ENCODE measurements at regions not wholly inside any gene's neighbourhood (a gene's known extent, or its start where the extent isn't known, plus 50 kb on each side); places are given as distances from the start of the nearest gene placed in this dataset.

- in situ Hi-C loops (cut with MboI) = no loop called here
- Histone ChIP-seq H3K4me3 (no peak overlapping the region), H3K4me1 (ENCODE audit: control insufficient read depth, insufficient read depth, low read length) (no peaks in the 10 kb centered on the region), H4K20me1 (ENCODE audit: control insufficient read depth, insufficient read depth) (no peaks in the 10 kb centered on the region), H3K4me2 (ENCODE audit: control insufficient read depth, insufficient read depth) (no peak overlapping the region), H3K27me3 (replicated peaks in 1 of 2; ENCODE audit: control insufficient read depth in 2 of 2, insufficient read depth in 2 of 2, low read length in 1 of 2) (no peaks in the 10 kb centered on the region), H2AFZ (ENCODE audit: control insufficient read depth, low read depth, low read length) (no peak overlapping the region), H3K79me2 (ENCODE audit: control insufficient read depth, insufficient read depth, low read length) (no peaks in the 10 kb centered on the region), H3K9ac (ENCODE audit: control insufficient read depth, insufficient read depth, low read length) (no peak overlapping the region), H3K36me3 (ENCODE audit: control insufficient read depth in 2 of 2, insufficient read depth in 2 of 2, low read length in 1 of 2) (no peaks in the 10 kb centered on the region), H3K9me3 (replicated peaks; ENCODE audit: control insufficient read depth, insufficient read depth, low read length) (no peaks in the 10 kb centered on the region), H3K27ac (ENCODE audit: control insufficient read depth, insufficient read depth) (no peak overlapping the region)
- TF ChIP-seq NR2C2 (IDR thresholded peaks at IDR 0.05; ENCODE audit: borderline replicate concordance, control insufficient read depth, insufficient read length, low read depth) (no peak), DPF2 (IDR thresholded peaks at IDR 0.05) (no peak), ZSCAN29 (IDR thresholded peaks at IDR 0.05) (no peak), CTCF (IDR thresholded peaks at IDR 0.05 in 2 of 3, conservative IDR thresholded peaks at IDR 0.05 in 1 of 3; ENCODE audit: control insufficient read depth in 2 of 3, extremely low read depth in 1 of 3, insufficient read depth in 1 of 3, low read depth in 3 of 3, low read length in 3 of 3) (no peak), NFIC (IDR thresholded peaks at IDR 0.05; ENCODE audit: low read depth, low read length) (no peak), ZNF24 (IDR thresholded peaks at IDR 0.05) (no peak), CEBPB (IDR thresholded peaks at IDR 0.05; ENCODE audit: borderline replicate concordance in 1 of 2, low read depth in 2 of 2, low read length in 2 of 2) (no peak), MXI1 (IDR thresholded peaks at IDR 0.05; ENCODE audit: low read depth, low read length) (no peak), REST (IDR thresholded peaks at IDR 0.05; ENCODE audit: low read depth, low read length) (no peak), IRF4 (IDR thresholded peaks at IDR 0.05; ENCODE audit: low read depth, low read length) (no peak), IKZF1 (conservative IDR thresholded peaks at IDR 0.05) (no peak), NBN (IDR thresholded peaks at IDR 0.05) (no peak), TBL1XR1 (IDR thresholded peaks at IDR 0.05; ENCODE audit: low read depth, low read length) (no peak), TAF1 (IDR thresholded peaks at IDR 0.05; ENCODE audit: borderline replicate concordance, low read depth, low read length) (no peak)
- TF ChIP-seq, protein P1, sequence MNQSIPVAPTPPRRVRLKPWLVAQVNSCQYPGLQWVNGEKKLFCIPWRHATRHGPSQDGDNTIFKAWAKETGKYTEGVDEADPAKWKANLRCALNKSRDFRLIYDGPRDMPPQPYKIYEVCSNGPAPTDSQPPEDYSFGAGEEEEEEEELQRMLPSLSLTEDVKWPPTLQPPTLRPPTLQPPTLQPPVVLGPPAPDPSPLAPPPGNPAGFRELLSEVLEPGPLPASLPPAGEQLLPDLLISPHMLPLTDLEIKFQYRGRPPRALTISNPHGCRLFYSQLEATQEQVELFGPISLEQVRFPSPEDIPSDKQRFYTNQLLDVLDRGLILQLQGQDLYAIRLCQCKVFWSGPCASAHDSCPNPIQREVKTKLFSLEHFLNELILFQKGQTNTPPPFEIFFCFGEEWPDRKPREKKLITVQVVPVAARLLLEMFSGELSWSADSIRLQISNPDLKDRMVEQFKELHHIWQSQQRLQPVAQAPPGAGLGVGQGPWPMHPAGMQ (IDR thresholded peaks at IDR 0.05; ENCODE audit: borderline replicate concordance) = no peak
- TF ChIP-seq, protein P2, sequence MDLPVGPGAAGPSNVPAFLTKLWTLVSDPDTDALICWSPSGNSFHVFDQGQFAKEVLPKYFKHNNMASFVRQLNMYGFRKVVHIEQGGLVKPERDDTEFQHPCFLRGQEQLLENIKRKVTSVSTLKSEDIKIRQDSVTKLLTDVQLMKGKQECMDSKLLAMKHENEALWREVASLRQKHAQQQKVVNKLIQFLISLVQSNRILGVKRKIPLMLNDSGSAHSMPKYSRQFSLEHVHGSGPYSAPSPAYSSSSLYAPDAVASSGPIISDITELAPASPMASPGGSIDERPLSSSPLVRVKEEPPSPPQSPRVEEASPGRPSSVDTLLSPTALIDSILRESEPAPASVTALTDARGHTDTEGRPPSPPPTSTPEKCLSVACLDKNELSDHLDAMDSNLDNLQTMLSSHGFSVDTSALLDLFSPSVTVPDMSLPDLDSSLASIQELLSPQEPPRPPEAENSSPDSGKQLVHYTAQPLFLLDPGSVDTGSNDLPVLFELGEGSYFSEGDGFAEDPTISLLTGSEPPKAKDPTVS (IDR thresholded peaks at IDR 0.05; ENCODE audit: low read depth, low read length) = no peak
- 30% methylated on average over 1 of the region's 1 CpG for WGBS (ENCODE audit: insufficient coverage, insufficient replicate concordance, low lambda C conversion rate, missing lambda C conversion rate)
- BruUV-seq (replicated peaks) = no TSS peak
- ChIA-PET SMC1A (ENCODE audit: uncharacterized antibody, unreplicated experiment) (interaction anchor here (1.0 kb wide), 1 partner anchor 52 kb away, joined by 3 read pairs; no protein-coding TSS in a partner anchor), RAD21 (ENCODE audit: unreplicated experiment) (no interaction called here), POLR2A (no interaction called here), CTCF (interaction anchor here (1.5 kb wide), 1 partner anchor 54 kb away, joined by 3 read pairs; no protein-coding TSS in a partner anchor)
- no peak for FAIRE-seq
- no peak for ATAC-seq
- intact Hi-C loops (cut with micrococcal nuclease; ENCODE audit: unreplicated experiment) = no loop called here
- no peak for DNase-seq (ENCODE audit: low read depth, low spot score)
Observed at GRCh38 chr3:110957247-110958025, 114.2 kb upstream of the NECTIN3 start.

Data from GM12878 (cell line).